OCI-LY3 (cell line): ENCODE measurements at regions not wholly inside any gene's neighbourhood (a gene's known extent, or its start where the extent isn't known, plus 50 kb on each side); places are given as distances from the start of the nearest gene placed in this dataset.

ENCODE experiments used
- CTCF ChIP-seq: fragments of 200-600, 300-600 bp; sonication (generic); IDR thresholded peaks from 2 replicates; pipeline ENCODE4 v1.5.1; 2014; ENCODE audit warnings: antibody characterized with exemption, low read length, low read depth
- EZH2phosphoT487 ChIP-seq: fragments of 200-600 bp; shearing (Covaris generic); IDR thresholded peaks from 2 replicates; pipeline ENCODE4 v1.6.1; 2018; ENCODE audit warnings: antibody characterized with exemption, mixed run types, low read depth

GRCh38 chr7:110592557-110592956 is 498.4 kb upstream of the LRRN3 start:
- TF ChIP-seq CTCF (no peak), EZH2phosphoT487 (no peak)
